Kidney (tissue), 13 donors: ENCODE measurements at regions not wholly inside any gene's neighbourhood (a gene's known extent, or its start where the extent isn't known, plus 50 kb on each side); places are given as distances from the start of the nearest gene placed in this dataset.

Experiments used
- DNase-seq, 5 donors: peaks; one replicate each; pipeline ENCODE4 v3.0.0-alpha.2; 2013 to 2020
- FAIRE-seq: peaks from 2 replicates; lab custom pipeline; 2012; peaks lifted over from hg19 to GRCh38; lab: Jason Lieb, UNC
- H3K27ac ChIP-seq, 2 donors: one replicate each; pipeline ENCODE4 v1.7.0; 2013; ENCODE audit warnings: low read depth in 2 of 2, low read length in 2 of 2, inconsistent platforms in 1 of 2
- H3K27me3 ChIP-seq: one replicate; pipeline ENCODE4 v1.7.1; 2013; ENCODE audit warnings: low read length, inconsistent platforms; ENCODE audit not compliant: control insufficient read depth, insufficient read depth
- H3K36me3 ChIP-seq, 3 donors: one replicate each; pipeline versions ENCODE4 v1.7.0 to v1.7.1; 2013; ENCODE audit warnings: low read length in 3 of 3, control low read depth in 1 of 3, inconsistent platforms in 1 of 3; ENCODE audit not compliant: insufficient read depth in 3 of 3, control insufficient read depth in 2 of 3
- H3K4me1 ChIP-seq, 3 donors: one replicate each; pipeline versions ENCODE4 v1.7.0 to v1.7.1; 2013; ENCODE audit warnings: low read length in 3 of 3, inconsistent platforms in 1 of 3, low read depth in 1 of 3; ENCODE audit not compliant: control insufficient read depth in 2 of 3, insufficient read depth in 2 of 3
- H3K4me3 ChIP-seq, 3 donors: one replicate each; pipeline versions ENCODE4 v1.7.0 to v1.8.1; 2013; ENCODE audit warnings: low read length in 3 of 3, control low read depth in 1 of 3, inconsistent platforms in 1 of 3
- H3K9ac ChIP-seq, 3 donors: one replicate each; pipeline versions ENCODE4 v1.7.0 to v1.7.1; 2013; ENCODE audit warnings: low read length in 3 of 3, control low read depth in 1 of 3, inconsistent platforms in 1 of 3
- H3K9me3 ChIP-seq, 3 donors: one replicate each; pipeline versions ENCODE4 v1.7.0 to v1.7.1; 2013; ENCODE audit warnings: low read length in 3 of 3, control low read depth in 1 of 3, inconsistent platforms in 1 of 3; ENCODE audit not compliant: control insufficient read depth in 2 of 3, insufficient read depth in 1 of 3
- intact Hi-C: fragments of 100-400 bp; cut with DNase I; formaldehyde crosslinking; loops from one replicate; pipeline ENCODE4 v1.11.1; 2022
- TF ChIP-seq, protein P1 (sequence below): IDR thresholded peaks from 3 replicates; pipeline ENCODE4 v1.5.1; 2012; ENCODE audit warnings: mild to moderate bottlenecking, moderate library complexity, borderline replicate concordance; ENCODE audit not compliant: insufficient read depth; ENCODE audit errors: extremely low read depth
- donor health status: control.
- donor health status: control.
- donor health status: control.
- donor health status: control.
- donor health status: control.
- donor health status: DM: yes; HTN: yes; CAD: no.
- donor health status: Normal renal cell carcinoma (clear cell type).

- no peak overlapping the region for H3K4me3 ChIP-seq
- intact Hi-C loops = no loop called here
Measured at GRCh38 chr3:102290241-102290640, 144.6 kb upstream of the ZPLD1 start.

GRCh38 chr3:102295756-102296155 is 139.1 kb upstream of the ZPLD1 start:
- Histone ChIP-seq H3K27me3 (no peaks in the 10 kb centered on the region), H3K9ac (no peak overlapping the region), H3K4me3 (no peak overlapping the region), H3K36me3 (no peaks in the 10 kb centered on the region), H3K27ac (no peak overlapping the region), H3K9me3 (no peaks in the 10 kb centered on the region), H3K4me1 (no peaks in the 10 kb centered on the region)
- intact Hi-C loops = no loop called here
- TF ChIP-seq, protein P1, sequence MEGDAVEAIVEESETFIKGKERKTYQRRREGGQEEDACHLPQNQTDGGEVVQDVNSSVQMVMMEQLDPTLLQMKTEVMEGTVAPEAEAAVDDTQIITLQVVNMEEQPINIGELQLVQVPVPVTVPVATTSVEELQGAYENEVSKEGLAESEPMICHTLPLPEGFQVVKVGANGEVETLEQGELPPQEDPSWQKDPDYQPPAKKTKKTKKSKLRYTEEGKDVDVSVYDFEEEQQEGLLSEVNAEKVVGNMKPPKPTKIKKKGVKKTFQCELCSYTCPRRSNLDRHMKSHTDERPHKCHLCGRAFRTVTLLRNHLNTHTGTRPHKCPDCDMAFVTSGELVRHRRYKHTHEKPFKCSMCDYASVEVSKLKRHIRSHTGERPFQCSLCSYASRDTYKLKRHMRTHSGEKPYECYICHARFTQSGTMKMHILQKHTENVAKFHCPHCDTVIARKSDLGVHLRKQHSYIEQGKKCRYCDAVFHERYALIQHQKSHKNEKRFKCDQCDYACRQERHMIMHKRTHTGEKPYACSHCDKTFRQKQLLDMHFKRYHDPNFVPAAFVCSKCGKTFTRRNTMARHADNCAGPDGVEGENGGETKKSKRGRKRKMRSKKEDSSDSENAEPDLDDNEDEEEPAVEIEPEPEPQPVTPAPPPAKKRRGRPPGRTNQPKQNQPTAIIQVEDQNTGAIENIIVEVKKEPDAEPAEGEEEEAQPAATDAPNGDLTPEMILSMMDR = no peak
- DNase-seq = no peak
- FAIRE-seq = no peak

More at GRCh38 chr3:102290241-102290640, 144.6 kb upstream of the ZPLD1 start:
- DNase-seq (peak in 1 of 5 donors; percentile 21), FAIRE-seq (no peak)
- TF ChIP-seq, protein P1 = no peak
- Histone ChIP-seq H3K9me3 (peaks cover 0 to 3% (median 2%) of the 10 kb centered on the region in 3 donors), H3K27ac (no peak overlapping the region), H3K27me3 (no peaks in the 10 kb centered on the region), H3K9ac (no peak overlapping the region), H3K4me1 (no peaks in the 10 kb centered on the region), H3K36me3 (no peaks in the 10 kb centered on the region)

DNA sequence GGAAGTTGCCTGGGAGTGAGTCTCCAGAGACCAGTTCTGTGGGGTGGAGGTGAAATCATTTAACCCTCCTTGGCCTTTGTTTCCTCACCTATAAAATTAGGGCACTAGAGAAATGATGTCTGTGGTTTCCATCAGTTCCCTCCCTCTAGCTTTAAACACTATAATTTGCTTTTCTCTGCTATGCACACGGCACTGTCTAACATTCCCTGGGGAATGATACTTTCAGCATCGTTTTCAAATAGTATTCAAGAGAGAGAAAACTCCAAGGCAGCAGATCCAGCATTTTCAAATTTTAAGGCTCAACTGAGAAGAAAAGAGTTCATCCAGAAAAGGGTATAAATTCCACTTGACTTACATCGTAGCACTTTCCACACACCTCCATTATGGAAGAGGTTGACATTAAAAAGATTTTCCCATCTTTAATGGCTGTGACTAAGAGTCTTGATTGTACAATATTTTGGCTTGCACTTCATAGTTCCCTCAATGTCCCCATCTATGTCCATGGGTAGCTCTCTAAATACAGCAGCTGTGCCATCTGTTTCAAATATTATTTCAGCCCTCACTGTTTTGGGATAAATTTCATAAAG is 137.7 kb upstream of the ZPLD1 start:
- H3K9ac ChIP-seq = no peak overlapping the region
- H3K27ac ChIP-seq = no peak overlapping the region
- H3K4me3 ChIP-seq = no peak overlapping the region
- no peaks in the 10 kb centered on the region for H3K27me3 ChIP-seq
- no peaks in the 10 kb centered on the region for H3K9me3 ChIP-seq
- H3K4me1 ChIP-seq = no peaks in the 10 kb centered on the region
- TF ChIP-seq, protein P1 = no peak
- intact Hi-C loops = no loop called here
- no peak for DNase-seq
- no peaks in the 10 kb centered on the region for H3K36me3 ChIP-seq
- no peak for FAIRE-seq
